H1 (cell line): ENCODE measurements at regions not wholly inside any gene's neighbourhood (a gene's known extent, or its start where the extent isn't known, plus 50 kb on each side); places are given as distances from the start of the nearest gene placed in this dataset.

Experiments used
- CTCF ChIA-PET: fragments of 300-600 bp; sonication (Branson Sonifier 250); formaldehyde crosslinking; loops from one replicate; lab custom pipeline; 2021; ENCODE audit not compliant: partially characterized antibody; lab: Charles Lee
- POLR2A ChIA-PET: fragments of 300-600 bp; sonication (Branson Sonifier 250); formaldehyde crosslinking; loops from one replicate; lab custom pipeline; 2021; ENCODE audit warnings: inconsistent platforms; ENCODE audit not compliant: partially characterized antibody; lab: Charles Lee
- DNase-seq, 2 experiments: peaks; one replicate each; pipeline versions ENCODE4 v3.0.0 to v3.0.0-alpha.2; 2010 to 2022; ENCODE audit warnings: low spot score in 2 of 2, low read depth in 1 of 2, mixed read lengths in 1 of 2
- FAIRE-seq: peaks from 2 replicates; lab custom pipeline; 2011; peaks lifted over from hg19 to GRCh38; lab: Jason Lieb, UNC
- H2AFZ ChIP-seq: 2 replicates; pipeline ENCODE4 v1.8.1; 2012; ENCODE audit warnings: low read length, inconsistent platforms
- H2AK5ac ChIP-seq: 2 replicates; pipeline ENCODE4 v1.6.1; 2013; ENCODE audit warnings: low read depth, low read length
- H2BK120ac ChIP-seq: replicated peaks from 2 replicates; pipeline ENCODE3; 2013; ENCODE audit warnings: low read depth, low read length, inconsistent platforms
- H2BK12ac ChIP-seq: 2 replicates; pipeline ENCODE4 v1.6.1; 2013; ENCODE audit warnings: low read depth, low read length
- H2BK15ac ChIP-seq: 2 replicates; pipeline ENCODE4 v1.6.1; 2013; ENCODE audit warnings: low read length
- H2BK20ac ChIP-seq: 2 replicates; pipeline ENCODE4 v1.6.1; 2013; ENCODE audit warnings: low read length
- H2BK5ac ChIP-seq: 2 replicates; pipeline ENCODE4 v1.6.1; 2013; ENCODE audit warnings: low read depth, low read length
- H3K14ac ChIP-seq: 2 replicates; pipeline ENCODE4 v1.6.1; 2013; ENCODE audit warnings: inconsistent platforms; ENCODE audit not compliant: insufficient read length
- H3K18ac ChIP-seq: 2 replicates; pipeline ENCODE4 v1.6.1; 2013; ENCODE audit warnings: low read length; ENCODE audit errors: extremely low read depth
- H3K23ac ChIP-seq: 2 replicates; pipeline ENCODE4 v1.6.1; 2013; ENCODE audit warnings: inconsistent platforms; ENCODE audit not compliant: insufficient read length
- H3K23me2 ChIP-seq: 2 replicates; pipeline ENCODE4 v1.6.1; 2013; ENCODE audit warnings: low read depth, low read length
- H3K27ac ChIP-seq: 2 replicates; pipeline ENCODE4 v1.6.1; 2011; ENCODE audit warnings: low read depth, low read length, inconsistent platforms
- H3K27me3 ChIP-seq, 4 experiments: replicated peaks in 1 of 4; 1 replicate in 1 of 4; 2 replicates in 3 of 4; pipeline versions ENCODE4 v1.6.1 to v1.8.1; 2011 to 2013; ENCODE audit warnings: low read length in 3 of 4, mild to moderate bottlenecking in 3 of 4, inconsistent platforms in 2 of 4, mixed read lengths in 2 of 4, moderate library complexity in 1 of 4; ENCODE audit not compliant: control insufficient read depth in 3 of 4, insufficient read depth in 3 of 4; ENCODE audit errors: extremely low read depth in 1 of 4
- H3K36me3 ChIP-seq, 4 experiments: 2 replicates each; pipeline versions ENCODE4 v1.6.1 to v1.8.1; 2011 to 2013; ENCODE audit warnings: mild to moderate bottlenecking in 4 of 4, low read length in 3 of 4, moderate library complexity in 2 of 4, control low read depth in 1 of 4, inconsistent platforms in 1 of 4; ENCODE audit not compliant: insufficient read depth in 4 of 4, control insufficient read depth in 2 of 4
- H3K4ac ChIP-seq: replicated peaks from 2 replicates; pipeline ENCODE3; 2013; ENCODE audit warnings: low read length, low read depth, mixed read lengths, inconsistent platforms; ENCODE audit not compliant: insufficient read length
- H3K4me1 ChIP-seq, 4 experiments: replicated peaks in 1 of 4; 1 replicate in 1 of 4; 2 replicates in 3 of 4; pipeline versions ENCODE4 v1.6.1 to v1.8.1; 2011 to 2013; ENCODE audit warnings: low read length in 3 of 4, inconsistent platforms in 2 of 4, mixed read lengths in 1 of 4; ENCODE audit not compliant: insufficient read depth in 4 of 4, control insufficient read depth in 3 of 4
- H3K4me2 ChIP-seq, 2 experiments: 2 replicates each; pipeline versions ENCODE4 v1.6.1 to v1.8.1; 2011 to 2013; ENCODE audit warnings: low read depth in 2 of 2, low read length in 2 of 2, control low read depth in 1 of 2, inconsistent platforms in 1 of 2, mild to moderate bottlenecking in 1 of 2; ENCODE audit not compliant: insufficient read depth in 1 of 2
- H3K4me3 ChIP-seq, 4 experiments: fragments of 200-600, 300-600 bp in 1 of 4; sonication (generic), shearing (Covaris generic), sonication (Bioruptor Twin) in 1 of 4; 2 replicates each; pipeline versions ENCODE4 v1.5.1 to v1.8.1; 2011 to 2016; ENCODE audit warnings: low read length in 4 of 4, low read depth in 3 of 4, control low read depth in 2 of 4, inconsistent platforms in 2 of 4, mild to moderate bottlenecking in 2 of 4, mixed read lengths in 1 of 4, moderate library complexity in 1 of 4; ENCODE audit not compliant: insufficient read depth in 2 of 4; ENCODE audit errors: extremely low read depth in 1 of 4
- H3K56ac ChIP-seq: replicated peaks from 2 replicates; pipeline ENCODE3; 2013; ENCODE audit warnings: low read depth, mild to moderate bottlenecking, mixed read lengths, low read length, inconsistent platforms; ENCODE audit not compliant: insufficient read length
- H3K79me1 ChIP-seq: 2 replicates; pipeline ENCODE4 v1.6.1; 2013; ENCODE audit warnings: low read depth, low read length, control low read depth
- H3K79me2 ChIP-seq, 2 experiments: 2 replicates each; pipeline versions ENCODE4 v1.6.1 to v1.8.1; 2012 to 2013; ENCODE audit warnings: low read length in 2 of 2, mild to moderate bottlenecking in 2 of 2, inconsistent platforms in 1 of 2; ENCODE audit not compliant: insufficient read depth in 2 of 2, control insufficient read depth in 1 of 2
- H3K9ac ChIP-seq, 4 experiments: replicated peaks in 1 of 4; 1 replicate in 1 of 4; 2 replicates in 3 of 4; pipeline versions ENCODE4 v1.6.1 to v1.8.1; 2011 to 2013; ENCODE audit warnings: low read depth in 3 of 4, low read length in 3 of 4, control low read depth in 2 of 4, mild to moderate bottlenecking in 2 of 4, moderate library complexity in 2 of 4, inconsistent platforms in 1 of 4; ENCODE audit errors: extremely low read depth in 1 of 4
- H3K9me3 ChIP-seq, 2 experiments: 2 replicates each; pipeline versions ENCODE4 v1.6.1 to v1.8.1; 2012 to 2013; ENCODE audit warnings: mild to moderate bottlenecking in 2 of 2, moderate library complexity in 2 of 2, control low read depth in 1 of 2, inconsistent platforms in 1 of 2, low read depth in 1 of 2, low read length in 1 of 2, mixed read lengths in 1 of 2; ENCODE audit not compliant: insufficient read depth in 2 of 2
- H4K20me1 ChIP-seq, 2 experiments: replicated peaks in 1 of 2; 2 replicates each; pipeline versions ENCODE3 to v1.8.1; 2011 to 2013; ENCODE audit warnings: inconsistent platforms in 2 of 2, low read length in 2 of 2, mild to moderate bottlenecking in 1 of 2; ENCODE audit not compliant: insufficient read depth in 2 of 2, control insufficient read depth in 1 of 2
- H4K5ac ChIP-seq: 2 replicates; pipeline ENCODE4 v1.6.1; 2013; ENCODE audit warnings: low read length, low read depth, mixed read lengths, inconsistent platforms; ENCODE audit not compliant: insufficient read length
- H4K8ac ChIP-seq: 2 replicates; pipeline ENCODE4 v1.8.0; 2013; ENCODE audit warnings: mild to moderate bottlenecking, moderate library complexity, low read length, inconsistent platforms; ENCODE audit not compliant: insufficient read depth; ENCODE audit errors: extremely low read depth
- H4K91ac ChIP-seq: replicated peaks from 2 replicates; pipeline ENCODE3; 2013; ENCODE audit warnings: low read length, mixed read lengths, inconsistent platforms; ENCODE audit not compliant: insufficient read length
- BACH1 ChIP-seq: IDR thresholded peaks from 2 replicates; pipeline ENCODE4 v1.6.1; 2012; ENCODE audit warnings: low read length, improper control_type of control experiment
- CREB1 ChIP-seq: IDR thresholded peaks from 2 replicates; pipeline ENCODE4 v1.6.1; 2012; ENCODE audit warnings: inconsistent platforms
- FOSL1 ChIP-seq: IDR thresholded peaks from 2 replicates; pipeline ENCODE4 v1.6.1; 2011; ENCODE audit warnings: mild to moderate bottlenecking, low read depth, low read length, moderate library complexity; ENCODE audit not compliant: insufficient read depth
- JUND ChIP-seq: IDR thresholded peaks from 2 replicates; pipeline ENCODE4 v1.6.1; 2011; ENCODE audit warnings: mild to moderate bottlenecking, improper control_type of control experiment, low read length
- KDM5A ChIP-seq: fragments of 200-600 bp; IDR thresholded peaks from 2 replicates; pipeline ENCODE4 v1.7.1; 2012; ENCODE audit warnings: mild to moderate bottlenecking, low read length, inconsistent platforms, mixed read lengths
- RAD21 ChIP-seq, 2 experiments: IDR thresholded peaks in 1 of 2; conservative IDR thresholded peaks in 1 of 2; 2 replicates each; pipeline ENCODE4 v1.6.1; 2011; ENCODE audit warnings: low read depth in 2 of 2, low read length in 2 of 2, improper control_type of control experiment in 1 of 2, inconsistent platforms in 1 of 2, mild to moderate bottlenecking in 1 of 2, moderate library complexity in 1 of 2
- SIX5 ChIP-seq: IDR thresholded peaks from 2 replicates; pipeline ENCODE4 v1.6.1; 2011; ENCODE audit warnings: mild to moderate bottlenecking, low read depth, low read length
- SP4 ChIP-seq: IDR thresholded peaks from 2 replicates; pipeline ENCODE4 v1.6.1; 2012; ENCODE audit warnings: low read length, inconsistent platforms
- SRF ChIP-seq: IDR thresholded peaks from 2 replicates; pipeline ENCODE4 v1.6.1; 2011; ENCODE audit warnings: mild to moderate bottlenecking, low read depth, low read length, moderate library complexity
- TAF1 ChIP-seq: IDR thresholded peaks from 2 replicates; pipeline ENCODE4 v1.6.1; 2011; ENCODE audit warnings: mild to moderate bottlenecking, low read depth, low read length
- TCF12 ChIP-seq: IDR thresholded peaks from 2 replicates; pipeline ENCODE4 v1.6.1; 2011; ENCODE audit warnings: low read depth, mild to moderate bottlenecking, low read length
- TEAD4 ChIP-seq: IDR thresholded peaks from 2 replicates; pipeline ENCODE4 v1.6.1; 2012; ENCODE audit warnings: low read depth, low read length, inconsistent platforms, mixed read lengths
- WGBS, 2 experiments: shearing (Covaris generic) in 1 of 2; methylation state at CpG; one replicate each; pipeline versions ENCODE4 v1.1.6 to v1.1.7; 2013 to 2015; ENCODE audit warnings: low lambda C conversion rate in 2 of 2, mixed read lengths in 2 of 2, inconsistent platforms in 1 of 2, low coverage in 1 of 2, missing lambda C conversion rate in 1 of 2; ENCODE audit not compliant: insufficient replicate concordance in 2 of 2, insufficient coverage in 1 of 2, insufficient read length in 1 of 2; ENCODE audit errors: extremely low coverage in 1 of 2, missing lambda C conversion rate in 1 of 2; 5-methylcytosine and 5-hydroxymethylcytosine counted together
- TF ChIP-seq, protein P1 (sequence below): IDR thresholded peaks from 2 replicates; pipeline ENCODE4 v1.6.1; 2012; ENCODE audit warnings: low read length, inconsistent platforms

DNA sequence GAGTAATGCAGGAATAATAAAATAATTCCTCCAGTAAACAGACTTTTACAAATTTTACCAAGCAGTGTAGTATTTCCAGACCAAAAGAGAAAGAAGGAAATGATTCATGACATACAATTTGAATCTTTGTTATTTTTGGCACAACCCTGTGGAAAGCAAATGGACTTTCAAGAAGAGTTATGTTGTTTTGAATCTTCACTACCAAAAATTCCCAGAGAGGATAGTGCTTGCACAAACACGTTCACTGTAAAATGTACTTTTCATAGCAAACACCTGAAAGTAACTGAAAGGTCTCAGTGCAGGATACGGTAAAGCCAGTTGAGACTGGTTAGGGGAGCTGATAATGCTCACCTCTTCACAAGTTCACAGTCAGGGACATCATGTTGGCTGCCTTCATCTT, 107.1 kb downstream of the USP22 start:
- H3K23ac ChIP-seq = no peak overlapping the region
- no peak overlapping the region for H3K18ac ChIP-seq
- POLR2A ChIA-PET = no interaction called here
- H3K9me3 ChIP-seq = no peaks in the 10 kb centered on the region
- DNase-seq (no peak), FAIRE-seq (no peak)
- H3K56ac ChIP-seq = no peak overlapping the region
- no peak overlapping the region for H2AFZ ChIP-seq
- TF ChIP-seq FOSL1 (no peak), SP4 (no peak), SIX5 (no peak), TAF1 (no peak), TEAD4 (no peak), BACH1 (no peak), JUND (no peak), KDM5A (no peak), RAD21 (IDR thresholded peaks at IDR 0.05 in 1 of 2, conservative IDR thresholded peaks at IDR 0.05 in 1 of 2; ENCODE audit: low read depth in 2 of 2, low read length in 2 of 2) (no peak), CREB1 (no peak), TCF12 (no peak), SRF (no peak)
- TF ChIP-seq, protein P1, sequence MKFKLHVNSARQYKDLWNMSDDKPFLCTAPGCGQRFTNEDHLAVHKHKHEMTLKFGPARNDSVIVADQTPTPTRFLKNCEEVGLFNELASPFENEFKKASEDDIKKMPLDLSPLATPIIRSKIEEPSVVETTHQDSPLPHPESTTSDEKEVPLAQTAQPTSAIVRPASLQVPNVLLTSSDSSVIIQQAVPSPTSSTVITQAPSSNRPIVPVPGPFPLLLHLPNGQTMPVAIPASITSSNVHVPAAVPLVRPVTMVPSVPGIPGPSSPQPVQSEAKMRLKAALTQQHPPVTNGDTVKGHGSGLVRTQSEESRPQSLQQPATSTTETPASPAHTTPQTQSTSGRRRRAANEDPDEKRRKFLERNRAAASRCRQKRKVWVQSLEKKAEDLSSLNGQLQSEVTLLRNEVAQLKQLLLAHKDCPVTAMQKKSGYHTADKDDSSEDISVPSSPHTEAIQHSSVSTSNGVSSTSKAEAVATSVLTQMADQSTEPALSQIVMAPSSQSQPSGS = no peak
- H3K4me1 ChIP-seq = no peaks in the 10 kb centered on the region
- H3K27ac ChIP-seq = no peak overlapping the region
- H3K27me3 ChIP-seq = no peaks in the 10 kb centered on the region
- H4K8ac ChIP-seq = no peak overlapping the region
- H3K14ac ChIP-seq = no peak overlapping the region
- H3K4me3 ChIP-seq = no peak overlapping the region
- no peaks in the 10 kb centered on the region for H3K79me1 ChIP-seq
- H2AK5ac ChIP-seq = no peak overlapping the region
- peaks cover 0 to 5% (median 0%) of the 10 kb centered on the region in 4 experiments; a peak in 4 of 8 replicates for H3K36me3 ChIP-seq
- H3K9ac ChIP-seq = no peak overlapping the region
- H2BK5ac ChIP-seq = no peak overlapping the region
- H4K91ac ChIP-seq = no peak overlapping the region
- no peaks in the 10 kb centered on the region for H3K23me2 ChIP-seq
- CTCF ChIA-PET = interaction anchor here (1.1 kb wide), 1 partner anchor 35 kb away, joined by 3 read pairs; no protein-coding TSS in a partner anchor
- H2BK12ac ChIP-seq = no peak overlapping the region
- WGBS, 2 experiments = 55% methylated on average over 2 of the region's 2 CpGs; no CpG with 5 or more reads in 1 of the 2 experiments
- no peak overlapping the region for H2BK20ac ChIP-seq
- no peak overlapping the region for H4K5ac ChIP-seq
- H4K20me1 ChIP-seq = no peaks in the 10 kb centered on the region
- 0 out of 2 replicates have a peak overlapping the region, but pooled peaks have one; percentile 12 for H2BK15ac ChIP-seq
- H2BK120ac ChIP-seq = no peak overlapping the region
- H3K4me2 ChIP-seq = no peak overlapping the region
- no peak overlapping the region for H3K4ac ChIP-seq
- no peaks in the 10 kb centered on the region for H3K79me2 ChIP-seq
